Gastrocnemius medialis (tissue), 4 donors: ENCODE measurements at regions not wholly inside any gene's neighbourhood (a gene's known extent, or its start where the extent isn't known, plus 50 kb on each side); places are given as distances from the start of the nearest gene placed in this dataset.

Experiments used
- ATAC-seq, 2 donors: fragments of 150-250 bp; one replicate each; pipeline ENCODE4 v1.9.1; 2016
- DNase-seq, 2 donors: peaks; one replicate each; pipeline ENCODE4 v3.0.0-alpha.2; 2019
- H3K27ac ChIP-seq, 4 donors: fragments of 200-600 bp; sonication (generic); 1 replicate in 1 of 4; 2 replicates in 3 of 4; pipeline ENCODE4 v1.5.1; 2016 to 2018; ENCODE audit warnings: mild to moderate bottlenecking in 2 of 4, moderate library complexity in 1 of 4
- H3K27me3 ChIP-seq, 3 donors: fragments of 200-600 bp; sonication (generic) in 2 of 3; 1 replicate in 1 of 3; 2 replicates in 2 of 3; pipeline versions ENCODE4 v1.5.1 to v1.6.0; 2016 to 2019; ENCODE audit warnings: mild to moderate bottlenecking in 1 of 3, moderate library complexity in 1 of 3
- H3K36me3 ChIP-seq, 2 donors: fragments of 200-600 bp; sonication (generic) in 1 of 2; one replicate each; pipeline ENCODE4 v1.5.1; 2017 to 2018
- H3K4me1 ChIP-seq, 2 donors: fragments of 200-600 bp; sonication (generic) in 1 of 2; one replicate each; pipeline ENCODE4 v1.5.1; 2016 to 2017; ENCODE audit warnings: mild to moderate bottlenecking in 2 of 2
- H3K4me3 ChIP-seq, 4 donors: fragments of 200-600 bp; sonication (generic) in 3 of 4; 1 replicate in 1 of 4; 2 replicates in 3 of 4; pipeline ENCODE4 v1.5.1; 2016 to 2019; ENCODE audit warnings: mild to moderate bottlenecking in 2 of 4
- H3K9me3 ChIP-seq, 3 donors: fragments of 200-600 bp; sonication (generic) in 2 of 3; 1 replicate in 1 of 3; 2 replicates in 2 of 3; pipeline ENCODE4 v1.5.1; 2016 to 2019
- POLR2A ChIP-seq, 2 donors: fragments of 450-650 bp; IDR thresholded peaks; one replicate each; pipeline ENCODE4 v1.6.1; 2017; ENCODE audit warnings: antibody characterized with exemption in 2 of 2, mild to moderate bottlenecking in 2 of 2, moderate library complexity in 2 of 2
- in situ Hi-C, 4 donors: fragments of 200-750 bp; cut with MboI; loops; one replicate each; pipeline versions ENCODE4 v1.15.0 to v1.8.0; 2017; ENCODE audit warnings: low sequenced_read_pairs in 4 of 4
- intact Hi-C: fragments of 100-400 bp; cut with DNase I; formaldehyde crosslinking; loops from one replicate; pipeline ENCODE4 v1.15.1; 2023; ENCODE audit warnings: low total_unique reads
- TF ChIP-seq, protein P1 (sequence below), 5 experiments: fragments of 450-650 bp in 3 of 5; fragments of 200-600 bp in 2 of 5; sonication (generic) in 2 of 5; IDR thresholded peaks in 4 of 5; conservative IDR thresholded peaks in 1 of 5; 1 replicate in 4 of 5; 2 replicates in 1 of 5; pipeline ENCODE4 v1.5.1; 2016 to 2019; ENCODE audit warnings: antibody characterized with exemption in 5 of 5, mild to moderate bottlenecking in 3 of 5, moderate library complexity in 3 of 5

DNA sequence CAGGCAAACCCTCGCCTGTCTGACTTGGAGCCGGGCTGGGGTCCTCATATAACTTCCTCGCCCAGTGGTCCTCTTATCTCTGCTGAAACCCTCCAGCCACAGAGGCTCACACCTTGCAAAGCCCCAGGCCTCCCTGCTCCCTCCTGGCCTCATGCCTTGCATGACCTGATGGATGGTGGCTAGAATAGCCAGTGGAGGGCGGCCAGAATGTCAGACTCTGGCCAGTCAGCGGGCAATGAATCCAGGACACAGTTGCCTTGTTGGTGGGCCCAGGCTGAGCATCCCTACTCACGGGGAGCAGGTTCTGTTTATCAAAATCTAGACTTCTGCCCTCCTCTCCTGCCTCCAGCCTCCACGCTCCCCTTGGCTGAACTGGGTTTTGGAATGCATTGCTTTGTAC lies 69.1 kb upstream of the WNT11 start:
- Histone ChIP-seq H3K4me1 (no peaks in the 10 kb centered on the region), H3K27me3 (no peaks in the 10 kb centered on the region), H3K4me3 (no peak overlapping the region), H3K27ac (no peak overlapping the region), H3K9me3 (no peaks in the 10 kb centered on the region), H3K36me3 (no peaks in the 10 kb centered on the region)
- DNase-seq (no peak), ATAC-seq (no peak)
- in situ Hi-C loops (no loop called here), intact Hi-C loops (no loop called here)
- TF ChIP-seq, protein P1, sequence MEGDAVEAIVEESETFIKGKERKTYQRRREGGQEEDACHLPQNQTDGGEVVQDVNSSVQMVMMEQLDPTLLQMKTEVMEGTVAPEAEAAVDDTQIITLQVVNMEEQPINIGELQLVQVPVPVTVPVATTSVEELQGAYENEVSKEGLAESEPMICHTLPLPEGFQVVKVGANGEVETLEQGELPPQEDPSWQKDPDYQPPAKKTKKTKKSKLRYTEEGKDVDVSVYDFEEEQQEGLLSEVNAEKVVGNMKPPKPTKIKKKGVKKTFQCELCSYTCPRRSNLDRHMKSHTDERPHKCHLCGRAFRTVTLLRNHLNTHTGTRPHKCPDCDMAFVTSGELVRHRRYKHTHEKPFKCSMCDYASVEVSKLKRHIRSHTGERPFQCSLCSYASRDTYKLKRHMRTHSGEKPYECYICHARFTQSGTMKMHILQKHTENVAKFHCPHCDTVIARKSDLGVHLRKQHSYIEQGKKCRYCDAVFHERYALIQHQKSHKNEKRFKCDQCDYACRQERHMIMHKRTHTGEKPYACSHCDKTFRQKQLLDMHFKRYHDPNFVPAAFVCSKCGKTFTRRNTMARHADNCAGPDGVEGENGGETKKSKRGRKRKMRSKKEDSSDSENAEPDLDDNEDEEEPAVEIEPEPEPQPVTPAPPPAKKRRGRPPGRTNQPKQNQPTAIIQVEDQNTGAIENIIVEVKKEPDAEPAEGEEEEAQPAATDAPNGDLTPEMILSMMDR (IDR thresholded peaks at IDR 0.05 in 4 of 5, conservative IDR thresholded peaks at IDR 0.05 in 1 of 5): no peak
- TF ChIP-seq POLR2A (IDR thresholded peaks at IDR 0.05): no peak

GRCh38 chr11:76271068-76271467 lies 64.8 kb upstream of the WNT11 start:
- H3K27me3 ChIP-seq: no peaks in the 10 kb centered on the region
- DNase-seq (no peak), ATAC-seq (no peak)
- H3K27ac ChIP-seq: no peak overlapping the region
- H3K36me3 ChIP-seq: no peaks in the 10 kb centered on the region
- no peak overlapping the region for H3K4me3 ChIP-seq
- TF ChIP-seq, protein P1 (IDR thresholded peaks at IDR 0.05 in 4 of 5, conservative IDR thresholded peaks at IDR 0.05 in 1 of 5): no peak
- no peak for TF ChIP-seq POLR2A (IDR thresholded peaks at IDR 0.05)
- no peaks in the 10 kb centered on the region for H3K9me3 ChIP-seq
- intact Hi-C loops (no loop called here), in situ Hi-C loops (no loop called here)
- H3K4me1 ChIP-seq: no peaks in the 10 kb centered on the region

- Histone ChIP-seq H3K4me1 (no peaks in the 10 kb centered on the region), H3K9me3 (no peaks in the 10 kb centered on the region), H3K36me3 (no peaks in the 10 kb centered on the region), H3K4me3 (no peak overlapping the region), H3K27me3 (no peaks in the 10 kb centered on the region), H3K27ac (peak overlapping the region; percentile 30 to 62 (median 44))
- peak in 1 of 2 donors; percentile 38 for ATAC-seq
- peak in 1 of 2 donors; percentile 33 for DNase-seq
- no peak for TF ChIP-seq POLR2A (IDR thresholded peaks at IDR 0.05)
- TF ChIP-seq, protein P1 (IDR thresholded peaks at IDR 0.05 in 4 of 5, conservative IDR thresholded peaks at IDR 0.05 in 1 of 5): no peak
- intact Hi-C loops (no loop called here), in situ Hi-C loops (no loop called here)
Measured at GRCh38 chr11:76270389-76270788, 64.1 kb upstream of the WNT11 start.

DNA sequence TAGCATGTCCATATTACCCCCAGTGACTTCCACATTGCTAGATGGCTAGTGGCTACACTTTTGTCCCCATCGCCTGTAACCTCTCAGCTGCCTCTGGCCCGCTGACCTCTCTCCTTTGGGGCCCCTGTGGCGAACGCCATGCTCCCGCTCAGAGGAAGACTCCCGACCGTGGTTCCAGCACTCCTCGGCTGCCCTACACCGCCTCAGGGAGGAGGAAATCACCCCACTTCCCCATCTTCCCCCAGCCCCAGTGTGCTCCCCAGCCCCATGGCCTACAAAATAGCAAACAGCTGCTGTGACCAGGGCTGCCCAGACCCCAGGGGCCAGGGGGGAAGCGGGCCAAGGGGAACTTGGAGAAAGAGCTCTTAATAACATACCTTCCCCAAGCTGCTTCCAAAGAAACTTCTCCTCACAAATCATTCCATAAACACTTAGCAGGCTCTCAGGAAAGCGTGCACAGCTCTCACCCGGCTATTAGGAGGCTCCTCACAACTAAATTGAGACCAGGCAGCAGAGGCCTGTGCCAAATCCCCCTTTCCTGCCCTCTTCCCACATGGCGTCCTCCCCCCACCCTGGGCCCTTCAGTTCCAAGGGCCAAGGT lies 63.5 kb upstream of the WNT11 start:
- no peaks in the 10 kb centered on the region for H3K27me3 ChIP-seq
- peak overlapping the region; percentile 30 to 62 (median 44) for H3K27ac ChIP-seq
- intact Hi-C loops: no loop called here
- no peak for TF ChIP-seq POLR2A (IDR thresholded peaks at IDR 0.05)
- TF ChIP-seq, protein P1 (IDR thresholded peaks at IDR 0.05 in 4 of 5, conservative IDR thresholded peaks at IDR 0.05 in 1 of 5): no peak
- in situ Hi-C loops: no loop called here
- no peaks in the 10 kb centered on the region for H3K4me1 ChIP-seq
- DNase-seq (peak in 1 of 2 donors; percentile 49), ATAC-seq (peak in 1 of 2 donors; percentile 10)
- no peaks in the 10 kb centered on the region for H3K36me3 ChIP-seq
- H3K9me3 ChIP-seq: no peaks in the 10 kb centered on the region
- H3K4me3 ChIP-seq: no peak overlapping the region

DNA sequence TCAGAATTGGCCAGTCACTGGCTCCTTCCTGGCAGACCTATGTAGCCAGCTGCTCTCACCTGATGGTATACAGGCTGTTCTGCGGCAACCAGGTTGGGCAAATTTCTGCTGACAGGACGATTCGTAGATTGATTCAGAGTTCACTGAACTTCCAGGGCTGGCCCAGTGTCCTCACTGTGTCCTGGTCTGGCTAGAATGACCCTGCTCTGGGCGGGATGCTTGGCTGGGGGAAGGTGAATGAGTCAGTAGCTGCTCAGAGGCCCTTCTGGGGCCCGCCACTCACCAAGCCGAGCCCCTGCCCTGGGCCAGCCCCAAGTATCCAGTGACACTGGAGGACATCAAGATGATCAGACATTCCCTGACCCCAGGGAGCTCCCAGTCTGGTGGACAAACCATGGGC lies 62.9 kb upstream of the WNT11 start:
- intact Hi-C loops: no loop called here
- no peak overlapping the region for H3K4me3 ChIP-seq
- H3K27ac ChIP-seq: peak overlapping the region in 3 of 4 donors; percentile 30 to 62 (median 55)
- H3K27me3 ChIP-seq: no peaks in the 10 kb centered on the region
- no peaks in the 10 kb centered on the region for H3K9me3 ChIP-seq
- TF ChIP-seq POLR2A (IDR thresholded peaks at IDR 0.05): no peak
- TF ChIP-seq, protein P1 (IDR thresholded peaks at IDR 0.05 in 4 of 5, conservative IDR thresholded peaks at IDR 0.05 in 1 of 5): no peak
- H3K36me3 ChIP-seq: no peaks in the 10 kb centered on the region
- in situ Hi-C loops: no loop called here
- H3K4me1 ChIP-seq: no peaks in the 10 kb centered on the region
- DNase-seq: peak; percentile 29 to 76
- peak; percentile 23 to 43 for ATAC-seq
